ENCODE measurements at regions not wholly inside any gene's neighbourhood (a gene's known extent, or its start where the extent isn't known, plus 50 kb on each side); places are given as distances from the start of the nearest gene placed in this dataset.

GRCh38 chr2:45224321-45224992 lies 215.2 kb upstream of the SIX2 start:
- DNase-seq (ENCODE audit: low read depth in 1 of 2, low spot score in 1 of 2) = no peak
- TF ChIP-seq JUND (IDR thresholded peaks at IDR 0.05; ENCODE audit: low read depth) = no peak
- in situ Hi-C loops (cut with HindIII; ENCODE audit: low pct_unique_long_range_greater_than_20kb, low sequenced_read_pairs) = no loop called here

- TF ChIP-seq JUND (IDR thresholded peaks at IDR 0.05; ENCODE audit: low read depth) = no peak
- DNase-seq (ENCODE audit: low read depth in 1 of 2, low spot score in 1 of 2) = no peak
- in situ Hi-C loops (cut with HindIII; ENCODE audit: low pct_unique_long_range_greater_than_20kb, low sequenced_read_pairs) = no loop called here
These were observed 214.3 kb upstream of the SIX2 start for GRCh38 chr2:45223531-45223930.

GRCh38 chr2:45220227-45220626 lies 211.0 kb upstream of the SIX2 start:
- in situ Hi-C loops (cut with HindIII; ENCODE audit: low pct_unique_long_range_greater_than_20kb, low sequenced_read_pairs) = no loop called here
- DNase-seq (ENCODE audit: low read depth in 1 of 2, low spot score in 1 of 2) = no peak

GRCh38 chr2:45218931-45219339 lies 209.7 kb upstream of the SIX2 start:
- peak; percentile 56 to 78 for DNase-seq (ENCODE audit: low read depth in 1 of 2, low spot score in 1 of 2)
- in situ Hi-C loops (cut with HindIII; ENCODE audit: low pct_unique_long_range_greater_than_20kb, low sequenced_read_pairs) = no loop called here
- no peak for TF ChIP-seq JUND (IDR thresholded peaks at IDR 0.05; ENCODE audit: low read depth)

More at GRCh38 chr2:45220227-45220626, 211.0 kb upstream of the SIX2 start:
- TF ChIP-seq JUND (IDR thresholded peaks at IDR 0.05; ENCODE audit: low read depth) = no peak

GRCh38 chr2:45218297-45218696 lies 209.0 kb upstream of the SIX2 start:
- in situ Hi-C loops (cut with HindIII; ENCODE audit: low pct_unique_long_range_greater_than_20kb, low sequenced_read_pairs) = no loop called here
- TF ChIP-seq JUND (IDR thresholded peaks at IDR 0.05; ENCODE audit: low read depth) = no peak
- no peak for DNase-seq (ENCODE audit: low read depth in 1 of 2, low spot score in 1 of 2)

GRCh38 chr2:45216118-45216517 lies 206.9 kb upstream of the SIX2 start:
- TF ChIP-seq JUND (IDR thresholded peaks at IDR 0.05; ENCODE audit: low read depth) = no peak
- DNase-seq (ENCODE audit: low read depth in 1 of 2, low spot score in 1 of 2) = no peak
- in situ Hi-C loops (cut with HindIII; ENCODE audit: low pct_unique_long_range_greater_than_20kb, low sequenced_read_pairs) = no loop called here

GRCh38 chr2:45214550-45214949 lies 205.3 kb upstream of the SIX2 start:
- no peak for TF ChIP-seq JUND (IDR thresholded peaks at IDR 0.05; ENCODE audit: low read depth)
- in situ Hi-C loops (cut with HindIII; ENCODE audit: low pct_unique_long_range_greater_than_20kb, low sequenced_read_pairs) = no loop called here
- no peak for DNase-seq (ENCODE audit: low read depth in 1 of 2, low spot score in 1 of 2)

GRCh38 chr2:45212953-45213635 lies 203.8 kb upstream of the SIX2 start:
- DNase-seq (ENCODE audit: low read depth in 1 of 2, low spot score in 1 of 2) = no peak
- in situ Hi-C loops (cut with HindIII; ENCODE audit: low pct_unique_long_range_greater_than_20kb, low sequenced_read_pairs) = no loop called here
- no peak for TF ChIP-seq JUND (IDR thresholded peaks at IDR 0.05; ENCODE audit: low read depth)

GRCh38 chr2:45211636-45212035 lies 202.4 kb upstream of the SIX2 start:
- in situ Hi-C loops (cut with HindIII; ENCODE audit: low pct_unique_long_range_greater_than_20kb, low sequenced_read_pairs) = no loop called here
- no peak for TF ChIP-seq JUND (IDR thresholded peaks at IDR 0.05; ENCODE audit: low read depth)
- no peak for DNase-seq (ENCODE audit: low read depth in 1 of 2, low spot score in 1 of 2)

GRCh38 chr2:45210462-45211195 lies 201.4 kb upstream of the SIX2 start:
- peak in 1 of 2 experiments; percentile 26 for DNase-seq (ENCODE audit: low read depth in 1 of 2, low spot score in 1 of 2)
- in situ Hi-C loops (cut with HindIII; ENCODE audit: low pct_unique_long_range_greater_than_20kb, low sequenced_read_pairs) = no loop called here
- no peak for TF ChIP-seq JUND (IDR thresholded peaks at IDR 0.05; ENCODE audit: low read depth)

GRCh38 chr2:45209875-45210274 lies 200.6 kb upstream of the SIX2 start:
- no peak for DNase-seq (ENCODE audit: low read depth in 1 of 2, low spot score in 1 of 2)
- in situ Hi-C loops (cut with HindIII; ENCODE audit: low pct_unique_long_range_greater_than_20kb, low sequenced_read_pairs) = no loop called here
- TF ChIP-seq JUND (IDR thresholded peaks at IDR 0.05; ENCODE audit: low read depth) = no peak

- in situ Hi-C loops (cut with HindIII; ENCODE audit: low pct_unique_long_range_greater_than_20kb, low sequenced_read_pairs) = no loop called here
- no peak for DNase-seq (ENCODE audit: low read depth in 1 of 2, low spot score in 1 of 2)
- no peak for TF ChIP-seq JUND (IDR thresholded peaks at IDR 0.05; ENCODE audit: low read depth)
These were observed 200.1 kb upstream of the SIX2 start for GRCh38 chr2:45209302-45209701.

GRCh38 chr2:45207101-45207500 lies 197.8 kb upstream of the SIX2 start:
- TF ChIP-seq JUND (IDR thresholded peaks at IDR 0.05; ENCODE audit: low read depth) = no peak
- DNase-seq (ENCODE audit: low read depth in 1 of 2, low spot score in 1 of 2) = no peak
- in situ Hi-C loops (cut with HindIII; ENCODE audit: low pct_unique_long_range_greater_than_20kb, low sequenced_read_pairs) = no loop called here

All from T47D (cell line).